Retina (tissue), 1 donor: ENCODE measurements at regions not wholly inside any gene's neighbourhood (a gene's known extent, or its start where the extent isn't known, plus 50 kb on each side); places are given as distances from the start of the nearest gene placed in this dataset.
A peak's percentile ranks its signal among the peaks of the same experiment; 100 is the strongest.
"Not testable (repeated sequence)": the region's sequence is repeated elsewhere in the genome, so short reads cannot be mapped to it uniquely, and the experiment has no call there.

Experiments
- DNase-seq: peaks from one replicate; pipeline ENCODE4 v3.0.0-alpha.2; 2016

DNA sequence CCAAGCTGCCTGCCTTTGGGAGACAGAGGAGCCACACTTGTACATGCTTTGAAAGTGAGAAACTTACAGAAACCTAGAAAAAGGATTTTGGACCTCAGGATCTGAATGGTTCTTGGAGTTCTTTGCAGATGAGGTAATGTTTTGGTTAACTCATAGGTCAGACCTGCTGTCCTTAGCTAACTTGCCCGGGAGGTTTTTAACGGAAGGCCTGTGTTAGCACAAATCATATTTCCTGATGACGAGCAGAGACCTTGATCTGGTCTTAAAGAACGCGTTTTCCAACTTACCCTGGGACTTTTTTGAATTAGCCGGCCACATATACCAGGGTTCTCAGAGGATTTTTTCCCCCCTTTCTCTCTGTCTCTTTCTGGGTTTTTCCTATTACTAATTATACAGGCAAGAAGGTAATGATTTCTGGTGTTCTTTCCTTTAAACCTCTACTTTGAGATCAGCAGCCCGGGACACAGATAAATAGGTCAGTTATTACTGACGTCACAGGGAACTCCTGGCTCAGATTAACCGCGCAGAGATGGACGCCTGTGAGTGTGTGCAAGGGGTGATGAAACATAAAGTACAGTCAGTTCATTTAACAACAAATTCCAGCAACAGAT, 101.7 kb upstream of the KLF6 start:
- peak; percentile 39 for DNase-seq

DNA sequence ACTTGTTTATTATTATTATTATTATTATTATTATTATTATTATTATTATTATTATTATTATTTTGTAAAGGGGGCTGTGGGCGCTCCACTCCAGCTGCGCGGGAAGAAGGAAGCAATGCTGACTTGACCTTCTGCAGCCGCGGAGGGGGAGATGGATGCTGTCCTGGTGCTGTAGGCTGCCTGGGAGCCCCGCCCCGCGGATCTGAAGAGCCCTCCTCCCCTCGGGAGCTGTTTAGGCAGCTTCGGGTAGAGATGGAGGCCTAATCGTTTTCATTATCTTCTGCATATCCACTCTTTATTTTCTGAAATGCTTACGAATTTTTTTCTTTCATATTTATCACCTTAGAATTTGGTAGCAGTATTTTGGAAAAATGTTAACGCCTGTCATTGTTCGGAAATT, 101.2 kb upstream of the KLF6 start:
- peak; percentile 36 for DNase-seq

DNA sequence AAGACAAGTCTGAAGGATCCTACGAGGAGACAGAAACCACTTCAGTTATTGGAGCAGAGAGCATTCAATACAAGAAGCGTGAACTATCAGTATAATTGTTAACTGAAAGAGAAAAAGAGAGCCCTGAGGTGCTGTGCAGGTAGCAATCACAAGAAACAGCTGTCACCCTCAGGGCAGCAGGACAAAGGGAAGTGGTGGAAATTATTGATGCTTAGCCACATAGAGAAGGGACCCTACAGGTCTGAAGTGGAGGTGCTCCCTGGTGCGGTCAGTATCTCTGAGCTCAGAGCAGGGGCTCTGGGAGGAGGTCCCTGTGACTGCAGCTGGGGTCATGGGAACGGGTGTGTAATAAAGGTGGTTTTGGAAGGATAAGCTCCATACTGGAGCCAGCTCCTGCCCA, 97.8 kb upstream of the KLF6 start:
- no peak for DNase-seq

DNA sequence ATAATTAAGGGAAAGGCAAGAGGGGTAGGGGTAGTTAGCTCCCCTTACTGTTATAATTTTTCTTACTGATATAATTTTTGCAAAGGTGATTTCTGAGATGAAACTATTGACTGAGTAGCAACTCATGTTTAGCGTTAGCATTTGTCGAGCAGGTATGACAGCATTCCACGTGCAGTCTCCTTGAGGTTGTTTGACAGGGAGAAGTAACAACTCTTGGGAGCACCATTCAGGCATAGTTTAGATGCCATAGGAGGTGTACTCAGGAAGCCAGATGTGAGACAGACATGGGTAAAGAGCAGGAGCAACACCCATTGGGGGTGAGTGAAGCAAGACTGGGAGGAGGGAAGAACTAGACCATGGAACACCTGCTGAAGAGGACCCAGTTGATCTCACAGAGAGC, 96.6 kb upstream of the KLF6 start:
- no peak for DNase-seq

DNA sequence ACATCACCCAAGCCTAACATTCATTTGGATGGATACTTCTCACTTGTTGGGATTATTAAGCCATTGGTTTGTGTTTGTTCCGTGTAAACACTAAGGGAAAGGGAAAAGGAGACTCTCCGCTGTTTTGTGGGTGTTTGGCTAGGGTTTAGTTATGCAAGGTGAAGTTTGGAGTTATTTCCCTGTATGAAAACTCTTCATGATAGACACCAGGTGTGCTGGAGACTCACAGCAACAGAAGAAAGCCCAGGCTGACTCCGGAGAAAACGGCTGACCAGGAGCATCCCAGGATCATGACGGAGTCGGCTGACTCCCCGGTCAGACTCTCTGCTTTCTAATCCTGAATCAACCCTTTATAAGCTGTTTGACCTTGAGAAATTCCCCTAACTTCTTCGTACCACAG, 94.1 kb upstream of the KLF6 start:
- DNase-seq: no peak

DNA sequence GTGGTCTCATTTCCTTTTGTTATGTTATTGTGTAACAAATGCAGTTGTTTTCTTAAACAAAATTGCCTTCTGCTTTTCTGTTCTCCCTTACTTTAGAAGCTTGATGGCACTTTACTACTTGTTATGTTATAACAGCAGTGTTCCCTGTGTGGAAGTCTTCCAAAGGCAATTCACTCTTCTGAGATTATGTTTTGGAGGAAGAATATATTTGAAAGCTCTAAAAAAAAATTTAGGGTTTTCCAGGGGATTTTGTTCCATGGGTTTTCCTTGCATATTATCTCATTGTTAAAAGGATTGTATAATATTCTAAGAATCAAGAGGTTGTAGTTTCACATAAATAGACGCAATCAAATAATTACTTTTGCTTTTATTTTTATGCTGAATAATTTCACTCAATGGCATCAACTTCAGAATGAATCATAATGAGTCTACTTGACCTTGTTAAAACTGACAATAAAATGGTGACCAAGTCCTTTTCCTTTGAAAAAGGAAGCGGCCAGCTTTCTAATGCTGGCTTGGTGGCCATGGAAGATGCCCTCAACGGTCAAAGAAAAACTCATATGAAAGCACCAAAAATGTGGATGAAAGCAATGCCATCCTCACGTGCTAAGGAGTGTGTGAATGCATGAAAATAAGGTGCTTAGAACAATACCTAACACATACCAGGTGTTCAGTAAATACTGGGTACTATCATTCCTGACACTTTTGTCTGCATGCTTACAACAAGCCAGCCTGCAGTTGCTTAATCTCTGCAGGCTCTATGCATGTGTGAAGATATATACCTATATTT, 92.4 kb upstream of the KLF6 start:
- no peak for DNase-seq

DNA sequence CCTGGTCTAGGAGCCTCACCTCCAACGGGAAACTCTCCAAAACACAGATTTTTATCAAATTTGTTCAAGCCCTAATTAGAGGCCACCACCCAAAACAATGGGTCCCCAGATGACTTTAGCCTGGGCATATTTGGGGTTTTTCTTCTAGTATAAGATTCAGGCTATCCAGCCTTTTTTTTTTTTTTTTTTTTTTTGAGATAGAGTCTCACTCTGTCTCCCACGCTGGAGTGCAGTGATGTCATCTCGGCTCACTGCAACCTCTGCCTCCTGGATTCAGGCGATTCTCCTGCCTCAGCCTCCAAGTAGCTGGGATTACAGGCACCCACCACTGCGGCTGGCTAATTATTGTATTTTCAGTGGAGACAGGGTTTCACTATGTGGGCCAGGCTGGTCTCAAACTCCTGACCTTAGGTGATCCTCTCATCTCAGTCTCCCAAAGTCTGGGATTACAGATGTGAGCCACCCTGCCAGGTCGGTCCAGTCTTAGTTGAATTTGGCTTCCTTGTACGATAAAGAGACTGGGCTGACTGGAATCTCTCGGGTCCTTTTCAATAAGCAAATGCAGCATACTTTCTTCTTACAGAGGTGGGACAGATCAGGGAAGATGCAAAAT, 91.4 kb upstream of the KLF6 start:
- DNase-seq: no peak

DNA sequence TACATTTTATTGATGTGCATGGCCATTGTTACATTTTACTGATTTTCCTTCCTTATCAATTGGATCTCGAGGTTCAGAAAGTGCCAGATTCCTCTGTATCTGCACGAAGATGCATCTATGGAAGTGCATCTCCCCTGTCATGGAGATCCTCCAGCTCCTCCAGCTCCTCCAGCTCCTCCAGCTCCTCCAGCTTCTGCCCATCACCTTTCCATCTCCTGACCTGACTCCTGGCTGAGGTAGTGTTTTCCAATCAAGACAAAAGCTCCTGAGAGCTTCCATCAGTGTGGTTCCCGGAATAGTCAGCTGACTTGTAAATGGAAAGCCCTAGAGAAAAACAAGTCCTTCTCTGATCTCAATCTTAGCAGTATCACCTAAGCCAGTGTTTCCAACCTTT, 90.8 kb upstream of the KLF6 start:
- DNase-seq: no peak

DNA sequence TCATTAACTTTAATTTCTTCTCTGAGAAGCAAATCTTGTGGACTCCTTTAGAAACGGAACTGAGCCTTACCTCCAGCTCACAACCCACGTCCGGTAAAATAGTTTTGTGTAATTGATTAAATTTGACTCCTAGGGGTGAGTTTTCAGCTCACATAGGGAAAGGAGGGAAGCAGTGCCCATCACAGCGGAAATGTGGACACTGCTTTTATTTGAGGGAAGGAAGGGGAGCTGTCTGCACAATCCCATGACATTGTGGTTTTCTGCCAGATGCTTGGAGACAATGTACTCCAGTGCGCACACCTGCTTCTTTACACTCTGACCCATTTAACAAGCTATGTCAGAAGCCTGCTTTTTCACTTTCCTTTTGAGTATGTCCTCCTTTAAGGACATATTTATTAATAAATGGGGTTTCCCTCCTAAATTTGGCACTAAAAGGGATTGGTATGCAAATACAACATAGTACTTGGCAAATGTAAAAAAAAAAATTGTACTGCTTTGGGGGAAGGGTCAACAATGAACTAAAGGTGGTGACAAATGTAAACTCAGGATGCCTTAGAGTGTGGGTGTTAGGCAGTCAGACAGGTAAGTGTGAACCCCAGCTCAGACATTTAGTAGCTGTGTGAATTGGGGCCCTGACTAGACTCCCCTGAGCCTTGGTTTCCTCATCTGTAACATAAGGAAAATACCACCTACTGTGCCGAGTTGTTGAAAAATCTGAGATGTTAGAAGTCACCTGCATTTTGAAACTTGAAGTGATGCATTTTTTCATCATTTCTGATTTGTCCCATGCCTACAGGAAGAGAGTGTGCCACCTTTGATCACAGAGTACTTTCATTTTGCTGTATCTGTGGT, 90.2 kb upstream of the KLF6 start:
- no peak for DNase-seq

DNA sequence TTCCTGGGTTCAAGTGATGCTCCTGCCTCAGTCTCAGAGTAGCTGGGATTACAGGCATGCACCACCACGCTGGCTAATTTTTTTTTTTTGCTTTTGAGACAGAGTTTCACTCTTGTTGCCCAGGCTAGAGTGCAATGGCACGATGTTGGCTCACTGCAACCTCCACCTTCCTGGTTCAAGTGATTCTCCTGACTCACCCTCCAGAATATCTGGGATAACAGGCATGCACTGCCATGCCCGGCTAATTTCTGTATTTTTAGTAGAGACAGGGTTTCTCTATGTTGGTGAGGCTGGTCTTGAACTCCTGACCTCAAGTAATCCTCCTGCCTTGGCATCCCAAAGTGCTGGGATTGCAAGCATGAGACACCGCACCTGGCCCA, 89.6 kb upstream of the KLF6 start:
- not testable (repeated sequence) for DNase-seq

DNA sequence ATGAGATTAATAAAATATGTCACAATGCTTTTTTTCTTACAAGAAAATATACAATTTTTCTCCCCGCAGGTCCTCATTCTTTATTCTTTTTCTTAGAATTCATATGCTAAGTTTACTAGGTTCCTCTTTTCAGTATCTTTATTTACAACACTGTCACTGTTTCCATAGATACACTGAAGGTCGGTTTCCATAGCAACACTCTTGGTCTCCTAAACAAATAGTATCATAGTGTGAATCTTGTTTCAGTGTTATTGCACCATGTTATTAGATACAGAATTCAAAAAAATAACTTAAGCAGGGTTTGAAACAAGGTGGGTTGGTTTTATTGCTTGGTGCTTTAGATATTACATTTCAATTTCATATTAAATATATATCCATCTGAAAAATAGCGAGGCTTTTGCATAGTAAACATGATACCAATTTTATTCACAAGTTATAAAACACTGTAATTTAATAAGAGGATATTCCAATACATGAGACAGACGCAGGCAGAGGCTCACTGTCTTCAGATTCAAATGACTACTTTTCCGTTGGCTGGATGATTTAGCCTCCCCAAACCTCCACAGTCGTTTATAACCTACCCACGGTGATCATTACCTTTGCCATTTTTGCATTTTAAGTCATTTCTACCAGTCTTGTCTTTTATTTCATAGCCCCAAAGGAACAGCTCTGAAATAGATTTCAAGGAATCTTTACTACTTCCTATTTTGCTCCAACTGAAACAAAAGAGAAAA, 88.9 kb upstream of the KLF6 start:
- DNase-seq: no peak

DNA sequence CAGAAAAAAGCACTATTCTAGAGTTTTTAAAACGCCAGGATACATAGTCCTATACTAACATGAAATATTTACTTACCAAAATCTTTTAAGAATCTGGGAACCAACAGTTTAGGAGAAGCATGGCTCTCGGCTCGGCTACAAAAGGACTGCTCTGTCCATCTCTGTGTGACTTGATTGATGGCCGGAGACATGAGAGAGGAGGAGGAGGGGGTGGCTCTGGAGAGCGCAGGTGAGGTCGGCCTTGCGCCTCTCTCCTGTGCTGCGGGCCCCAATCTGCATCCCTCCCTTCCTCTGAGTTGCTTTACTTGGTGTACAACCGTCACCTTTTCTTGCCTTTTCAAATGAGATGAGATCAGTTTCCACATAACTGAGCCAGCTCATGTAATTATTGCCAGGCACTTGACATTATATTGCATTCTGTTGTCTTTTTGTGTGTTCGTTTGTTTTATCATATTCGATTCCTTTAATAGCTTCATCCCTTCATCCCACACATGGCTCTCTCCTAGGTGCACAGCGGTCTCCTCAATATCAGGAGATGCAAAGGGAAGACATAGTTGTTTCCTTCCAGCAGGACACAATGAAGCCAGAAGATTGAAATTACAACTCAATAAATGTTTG, 87.8 kb upstream of the KLF6 start:
- no peak for DNase-seq

DNA sequence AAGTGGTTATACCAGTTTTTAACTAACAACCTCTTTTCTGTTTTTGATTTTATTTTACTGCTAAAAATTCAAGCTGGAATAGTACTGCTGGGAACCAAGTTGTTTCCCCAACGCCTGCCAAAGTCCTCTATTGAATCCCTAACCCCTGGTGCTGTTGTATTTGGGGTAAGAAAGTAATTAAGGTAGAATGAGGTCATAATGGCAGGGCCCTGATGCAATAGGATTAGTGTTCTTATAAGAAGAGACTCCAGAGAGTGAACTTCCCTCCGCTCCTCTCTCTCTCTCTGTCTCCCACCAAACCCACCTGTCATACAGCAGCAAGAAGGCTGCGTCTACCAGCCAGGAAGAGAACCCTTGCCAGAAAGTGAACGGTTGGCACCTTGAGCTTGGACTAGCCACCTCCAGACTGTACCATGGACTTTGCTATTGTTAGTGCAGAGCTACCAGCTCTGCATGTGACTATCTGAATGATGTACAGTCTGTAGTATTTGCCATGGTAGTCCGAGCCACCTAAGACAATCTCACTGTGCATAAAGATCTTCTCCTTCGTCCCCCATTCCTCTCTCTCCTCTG, 86.5 kb upstream of the KLF6 start:
- DNase-seq: no peak

DNA sequence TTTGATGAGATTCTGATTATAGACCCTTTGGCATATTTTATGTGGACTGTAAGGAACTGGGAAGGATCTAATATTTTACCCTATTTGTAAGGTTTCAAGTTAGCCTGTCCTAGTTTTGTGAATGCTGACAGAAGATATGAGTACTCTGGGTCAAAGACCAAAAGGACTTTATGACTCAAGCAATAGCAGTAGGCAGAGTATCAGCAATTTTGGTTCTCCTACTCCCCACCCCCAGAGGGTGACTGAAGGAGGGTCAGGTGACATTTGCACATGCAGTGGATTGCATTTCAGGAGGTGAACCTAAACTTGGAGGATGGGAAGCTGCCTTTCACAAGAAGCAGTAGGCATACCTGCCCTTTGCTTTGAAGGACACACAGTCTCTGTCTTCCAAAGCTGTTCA, 84.0 kb upstream of the KLF6 start:
- DNase-seq: no peak

DNA sequence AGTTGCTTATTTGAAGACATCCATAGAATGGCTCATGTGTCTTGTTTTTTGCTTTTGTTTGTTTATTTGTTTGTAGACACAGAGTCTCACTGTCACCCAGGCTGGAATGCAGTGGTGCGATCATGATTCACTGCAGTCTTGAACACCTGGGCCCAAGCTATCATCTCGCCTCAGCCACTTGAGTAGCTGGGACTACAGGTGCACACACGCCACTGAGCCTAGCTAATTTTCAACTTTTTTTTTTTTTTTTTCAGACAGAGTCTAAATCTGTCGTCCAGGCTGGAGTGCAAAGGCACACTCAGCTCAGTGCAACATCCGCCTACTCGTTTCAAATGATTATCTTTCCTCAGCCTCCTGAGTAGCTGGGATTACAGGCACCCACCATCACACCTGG, 83.3 kb upstream of the KLF6 start:
- no peak for DNase-seq

DNA sequence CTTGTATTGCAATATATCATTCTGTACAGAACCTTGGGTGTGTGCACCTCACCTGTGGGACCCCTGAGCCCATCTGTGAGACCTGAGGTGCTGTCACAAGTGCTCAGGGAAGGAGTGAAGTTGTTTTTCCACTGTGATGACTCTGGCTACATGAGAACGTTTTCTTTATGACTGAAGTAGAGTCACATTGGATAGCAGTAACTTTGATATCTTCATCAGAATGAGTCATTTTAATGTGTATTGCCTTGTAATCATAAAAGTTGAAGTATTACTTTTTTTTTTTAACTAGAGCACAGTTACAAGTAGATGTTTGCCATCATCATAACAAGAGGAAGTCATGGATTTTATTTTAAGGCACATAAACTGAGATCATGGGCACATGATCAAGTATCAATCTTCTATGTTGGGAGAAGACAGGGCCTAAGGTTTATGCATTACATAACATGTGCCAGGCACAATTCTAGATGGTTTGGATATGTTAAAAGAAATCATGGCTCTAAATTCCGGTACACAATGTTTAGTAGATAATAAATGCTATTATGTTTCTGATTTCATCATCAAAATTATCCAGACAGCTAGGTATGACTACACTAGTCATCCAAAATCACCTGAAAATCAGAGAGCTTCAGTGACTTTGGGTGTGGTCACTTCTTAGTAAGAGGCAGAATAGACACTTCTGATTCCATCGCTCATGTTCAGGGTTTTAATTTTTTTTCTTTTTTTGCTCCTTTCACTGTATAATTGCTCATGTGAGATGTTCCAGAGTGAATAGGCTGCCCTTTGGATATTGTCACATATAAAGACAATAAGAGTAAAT, 82.7 kb upstream of the KLF6 start:
- no peak for DNase-seq

DNA sequence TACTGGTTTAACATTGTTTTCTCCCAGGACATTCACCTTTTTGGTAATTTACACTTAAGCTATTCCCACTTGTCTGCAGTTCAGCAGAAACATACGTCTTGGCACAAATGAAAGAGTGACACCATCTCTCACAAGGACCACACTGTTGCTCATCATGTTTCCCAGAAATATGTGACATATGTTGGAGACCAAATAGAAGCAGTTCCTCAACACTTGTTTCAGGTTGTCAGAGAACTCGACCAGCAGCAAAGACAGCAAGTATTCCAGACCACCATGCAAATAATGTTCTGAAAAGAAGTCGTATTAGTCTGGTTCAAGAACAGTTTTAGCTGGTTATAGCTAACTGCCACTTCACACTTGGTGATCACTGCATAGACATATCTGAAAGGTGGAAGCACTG, 81.3 kb upstream of the KLF6 start:
- DNase-seq: no peak

DNA sequence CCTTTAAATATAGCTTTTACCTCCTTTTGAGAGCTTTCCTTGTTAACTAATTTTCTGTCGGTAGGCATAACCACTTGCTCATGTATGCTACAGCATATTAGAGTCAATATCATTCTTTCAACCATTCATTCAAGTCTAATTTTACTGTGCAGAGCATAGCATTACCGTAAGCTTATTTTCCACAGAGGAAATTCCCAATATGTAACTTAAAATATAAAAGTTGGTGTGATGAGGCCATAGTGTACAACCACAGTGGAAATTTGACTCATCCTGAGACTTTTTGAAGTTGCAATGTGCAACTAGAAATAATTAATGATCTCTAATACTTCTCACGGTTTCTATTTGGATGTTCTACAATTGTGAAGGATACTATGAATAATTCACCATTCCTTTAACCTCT, 80.6 kb upstream of the KLF6 start:
- no peak for DNase-seq

DNA sequence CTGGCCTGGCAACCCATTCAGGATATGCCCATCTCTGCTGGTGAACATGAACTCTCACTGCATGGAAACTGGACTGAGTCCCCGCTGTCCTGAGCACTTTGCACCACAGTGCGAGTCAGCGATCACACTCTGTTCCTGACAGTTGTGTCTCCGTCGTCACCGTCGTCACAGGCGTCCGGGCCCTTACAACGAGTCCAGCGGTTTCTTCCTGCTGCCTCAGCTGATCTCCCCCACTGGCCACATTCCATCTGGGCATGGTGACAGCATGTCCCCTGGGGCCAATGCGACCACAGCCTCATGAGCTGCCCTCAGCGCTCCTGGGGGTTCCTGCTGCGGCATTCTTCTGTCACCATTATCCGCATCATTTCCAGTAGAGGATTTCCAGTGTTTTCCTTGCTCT, 76.8 kb upstream of the KLF6 start:
- no peak for DNase-seq

DNA sequence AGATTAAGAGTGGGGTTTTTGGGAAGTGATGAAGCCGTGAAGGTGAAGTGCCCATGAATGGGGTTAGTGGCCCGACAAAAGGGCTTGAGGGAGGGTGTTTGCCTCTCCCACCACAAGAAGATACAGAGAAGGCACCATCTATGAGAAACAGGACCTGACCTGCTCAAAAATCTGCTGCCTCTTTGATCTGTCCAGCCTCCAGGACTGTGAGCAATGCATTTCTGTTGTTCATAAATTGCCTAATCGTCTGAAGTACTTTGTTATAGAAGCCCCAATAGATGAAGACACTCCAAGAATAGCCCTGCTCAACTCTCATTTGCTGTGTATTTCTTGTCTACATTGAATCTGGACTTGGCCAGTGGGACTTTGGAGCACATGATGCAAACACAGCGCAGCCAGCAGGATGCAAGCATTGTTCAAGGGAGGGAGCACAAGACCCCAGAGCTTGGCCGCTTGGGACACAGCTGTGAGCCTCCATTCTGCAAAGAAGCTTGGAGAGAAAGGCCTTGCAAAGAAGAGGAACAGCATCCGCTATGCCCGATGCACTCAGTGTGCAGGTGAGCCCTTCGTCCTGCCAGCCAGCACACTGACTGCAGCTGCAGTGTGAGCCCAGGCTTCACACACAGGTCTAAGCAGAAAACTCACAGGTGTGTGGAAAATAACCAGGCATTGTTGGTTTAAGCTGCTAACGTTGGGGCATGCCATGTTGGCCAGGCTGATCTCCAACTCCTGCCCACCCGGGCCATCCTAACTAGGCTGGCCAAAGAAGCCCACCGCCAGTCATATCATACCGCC, 73.2 kb upstream of the KLF6 start:
- DNase-seq: no peak
